NCI-H1105 treated with DMSO at 0.1 percent for 48 hours (cell line): ENCODE measurements at regions not wholly inside any gene's neighbourhood (a gene's known extent, or its start where the extent isn't known, plus 50 kb on each side); places are given as distances from the start of the nearest gene placed in this dataset.
"Not testable (repeated sequence)": the region's sequence is repeated elsewhere in the genome, so short reads cannot be mapped to it uniquely, and the experiment has no call there.

Experiments used
- DNase-seq: peaks from one replicate; lab custom pipeline; 2025; lab: John Stamatoyannopoulos, UW

DNA sequence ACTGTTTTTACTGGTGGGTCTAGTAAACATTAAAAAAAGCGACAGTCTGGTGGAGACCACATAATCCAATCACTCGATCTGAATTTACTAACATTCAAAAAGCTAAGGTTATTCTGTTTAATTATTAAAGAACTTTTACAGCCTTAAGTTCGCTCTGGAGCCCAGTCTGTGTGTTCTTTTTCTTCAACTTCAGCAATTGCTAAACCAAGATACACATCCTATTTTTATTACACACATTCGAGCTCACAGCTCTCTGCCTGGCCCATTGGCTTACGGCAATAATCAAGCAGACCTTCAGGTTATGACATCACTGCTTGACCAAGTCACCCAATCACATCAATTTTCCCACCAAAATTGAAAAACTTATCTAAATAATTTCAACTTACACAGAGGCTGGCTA, 57.4 kb upstream of the PRSS16 start:
- DNase-seq: no peak

- not testable (repeated sequence) for DNase-seq
Measured at GRCh38 chr6:27194453-27194852, 53.0 kb upstream of the PRSS16 start.

DNA sequence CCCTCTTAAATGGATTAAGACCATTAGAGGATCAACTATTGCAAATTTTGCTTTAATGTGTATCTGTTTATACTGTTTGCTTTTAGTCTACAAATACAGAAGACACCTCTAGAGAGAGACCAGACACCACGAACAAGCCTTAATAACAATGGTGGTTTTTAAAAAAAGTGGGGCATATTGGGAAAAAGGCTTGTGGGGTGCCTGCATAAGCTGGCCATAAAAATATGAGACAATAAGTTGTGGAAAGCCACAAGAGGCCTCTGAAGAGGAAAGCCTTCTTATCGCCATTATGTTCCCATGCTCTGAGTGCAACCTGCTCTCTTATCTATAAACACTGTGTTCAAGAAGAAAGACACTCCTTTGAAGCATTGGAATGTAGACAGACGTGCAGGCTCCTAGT, 52.0 kb upstream of the PRSS16 start:
- not testable (repeated sequence) for DNase-seq
